ENCODE measurements at regions not wholly inside any gene's neighbourhood (a gene's known extent, or its start where the extent isn't known, plus 50 kb on each side); places are given as distances from the start of the nearest gene placed in this dataset.

- TF ChIP-seq CTCF (IDR thresholded peaks at IDR 0.05), result no peak
- no peak for TF ChIP-seq POLR2A (IDR thresholded peaks at IDR 0.05)
Observed at GRCh38 chr2:16226381-16226780, 286.0 kb downstream of the MYCN start.

Measured in thyroid gland (tissue), 4 donors.